HCT116 (cell line): ENCODE measurements at regions not wholly inside any gene's neighbourhood (a gene's known extent, or its start where the extent isn't known, plus 50 kb on each side); places are given as distances from the start of the nearest gene placed in this dataset.

Experiments used
- ATAC-seq: fragments of 200-7000 bp; cut with Tn5 transposase; 2 replicates; pipeline ENCODE4 v1.9.1; 2020; ENCODE audit warnings: mild to moderate bottlenecking, moderate library complexity
- BruUV-seq: library from RNA; stranded (reverse); fragments of 400-500 nt; replicated peaks from 2 replicates; lab custom pipeline; 2021; lab: Mats Ljungman, UMichigan
- CTCF ChIA-PET: fragments of 300-600 bp; sonication (Branson Sonifier 250); formaldehyde crosslinking; loops from one replicate; lab custom pipeline; 2021; ENCODE audit warnings: antibody characterized with exemption; lab: Charles Lee
- POLR2A ChIA-PET: fragments of 300-600, 350-600 bp; sonication (Branson Sonifier 250); formaldehyde crosslinking; loops from one replicate; lab custom pipeline; 2021; ENCODE audit warnings: antibody characterized with exemption; lab: Charles Lee
- RAD21 ChIA-PET, 2 experiments: fragments of 300-600 bp; sonication (Branson Sonifier 250); formaldehyde crosslinking; loops; one replicate each; lab custom pipeline; 2023; ENCODE audit warnings: low total read pairs in 2 of 2; ENCODE audit not compliant: uncharacterized antibody in 2 of 2, unreplicated experiment in 2 of 2, low non-redundant PET in 1 of 2; lab: Charles Lee
- DNase-seq: peaks from one replicate; pipeline ENCODE4 v3.0.0-alpha.2; 2010; ENCODE audit warnings: low read depth, low spot score
- H2AFZ ChIP-seq: fragments of 200-600 bp; shearing (Covaris generic), sonication (generic); 2 replicates; pipeline ENCODE4 v1.6.1; 2017; ENCODE audit warnings: low read depth, mixed run types, mixed read lengths, antibody characterized with exemption, low read length; ENCODE audit not compliant: poor library complexity, severe bottlenecking
- H3K27ac ChIP-seq: 2 replicates; pipeline ENCODE4 v1.5.1; 2012; ENCODE audit warnings: low read depth, low read length
- H3K27me3 ChIP-seq: fragments of 200-600 bp; sonication (generic); 2 replicates; pipeline ENCODE4 v1.6.1; 2016; ENCODE audit warnings: mixed run types, low read length, mixed read lengths; ENCODE audit not compliant: insufficient read depth
- H3K36me3 ChIP-seq, 2 experiments: fragments of 200-500 bp in 1 of 2; fragments of 200-600 bp in 1 of 2; sonication (Bioruptor generic) in 1 of 2; sonication (generic) in 1 of 2; 2 replicates each; pipeline versions ENCODE4 v1.5.1 to v1.6.1; 2014 to 2016; ENCODE audit warnings: low read length in 2 of 2, inconsistent platforms in 1 of 2, mixed read lengths in 1 of 2, mixed run types in 1 of 2; ENCODE audit not compliant: insufficient read depth in 2 of 2, control insufficient read depth in 1 of 2
- H3K4me1 ChIP-seq, 2 experiments: fragments of 200-600 bp in 1 of 2; sonication (generic) in 1 of 2; 2 replicates each; pipeline versions ENCODE4 v1.5.1 to v1.6.1; 2012 to 2017; ENCODE audit warnings: low read length in 2 of 2, inconsistent platforms in 1 of 2, mild to moderate bottlenecking in 1 of 2, mixed read lengths in 1 of 2, mixed run types in 1 of 2, moderate library complexity in 1 of 2; ENCODE audit not compliant: insufficient read depth in 2 of 2, control insufficient read depth in 1 of 2
- H3K4me2 ChIP-seq: fragments of 200-600 bp; sonication (generic); 2 replicates; pipeline ENCODE4 v1.6.1; 2017; ENCODE audit warnings: mixed run types, low read length, mixed read lengths
- H3K4me3 ChIP-seq, 2 experiments: fragments of 200-600 bp in 1 of 2; sonication (generic) in 1 of 2; replicated peaks in 1 of 2; 2 replicates each; pipeline ENCODE4 v1.5.1; 2011 to 2016; ENCODE audit warnings: low read length in 2 of 2, control low read depth in 1 of 2, low read depth in 1 of 2, mild to moderate bottlenecking in 1 of 2, mixed read lengths in 1 of 2, mixed run types in 1 of 2
- H3K79me2 ChIP-seq: fragments of 200-600 bp; sonication (generic); 2 replicates; pipeline ENCODE4 v1.6.1; 2017; ENCODE audit warnings: mild to moderate bottlenecking, mixed run types, low read length, moderate library complexity, mixed read lengths; ENCODE audit not compliant: insufficient read depth
- H3K9ac ChIP-seq: fragments of 200-600 bp; sonication (generic); 2 replicates; pipeline ENCODE4 v1.6.1; 2016; ENCODE audit warnings: low read length, mixed read lengths
- H3K9me2 ChIP-seq: fragments of 200-600 bp; sonication (generic), shearing (Covaris generic); 2 replicates; pipeline ENCODE4 v1.6.1; 2017; ENCODE audit warnings: mixed run types, mild to moderate bottlenecking, moderate library complexity; ENCODE audit not compliant: insufficient read depth
- H3K9me3 ChIP-seq, 2 experiments: fragments of 200-500 bp in 1 of 2; fragments of 200-600 bp in 1 of 2; sonication (Bioruptor generic) in 1 of 2; sonication (generic) in 1 of 2; 2 replicates each; pipeline ENCODE4 v1.6.1; 2014 to 2017; ENCODE audit warnings: low read length in 2 of 2, mixed read lengths in 2 of 2, inconsistent platforms in 1 of 2, low read depth in 1 of 2, mild to moderate bottlenecking in 1 of 2, mixed run types in 1 of 2, moderate library complexity in 1 of 2; ENCODE audit not compliant: control insufficient read depth in 1 of 2, insufficient read depth in 1 of 2
- H4K20me1 ChIP-seq: fragments of 200-600 bp; sonication (generic), shearing (Covaris generic); 2 replicates; pipeline ENCODE4 v1.6.1; 2017; ENCODE audit warnings: mixed run types, mild to moderate bottlenecking, moderate library complexity; ENCODE audit not compliant: insufficient read depth
- CBX3 ChIP-seq: IDR thresholded peaks from 2 replicates; pipeline ENCODE4 v1.6.1; 2012; ENCODE audit warnings: low read depth
- CEBPB ChIP-seq: IDR thresholded peaks from 2 replicates; pipeline ENCODE4 v1.6.1; 2012; ENCODE audit warnings: low read depth
- CTCF ChIP-seq, 3 experiments: fragments of 200-600 bp in 1 of 3; sonication (generic) in 1 of 3; IDR thresholded peaks in 2 of 3; conservative IDR thresholded peaks in 1 of 3; 2 replicates each; pipeline ENCODE4 v1.5.1; 2012 to 2017; ENCODE audit warnings: low read depth in 2 of 3, low read length in 2 of 3, antibody characterized with exemption in 1 of 3, borderline replicate concordance in 1 of 3, control low read depth in 1 of 3, mild to moderate bottlenecking in 1 of 3, mixed read lengths in 1 of 3, mixed run types in 1 of 3, moderate library complexity in 1 of 3; ENCODE audit not compliant: insufficient read depth in 1 of 3
- EGR1 ChIP-seq: IDR thresholded peaks from 2 replicates; pipeline ENCODE4 v1.6.1; 2012; ENCODE audit warnings: low read depth
- ELF1 ChIP-seq: IDR thresholded peaks from 2 replicates; pipeline ENCODE4 v1.6.1; 2012; ENCODE audit warnings: low read depth, borderline replicate concordance
- EZH2 ChIP-seq: fragments of 200-600 bp; sonication (generic); IDR thresholded peaks from 2 replicates; pipeline ENCODE4 v1.6.1; 2017; ENCODE audit warnings: antibody characterized with exemption, mixed run types
- EZH2phosphoT487 ChIP-seq: fragments of 200-600 bp; IDR thresholded peaks from 2 replicates; pipeline ENCODE4 v1.6.1; 2018; ENCODE audit warnings: antibody characterized with exemption, borderline replicate concordance
- FOSL1 ChIP-seq: IDR thresholded peaks from 2 replicates; pipeline ENCODE4 v1.6.1; 2012; ENCODE audit warnings: low read depth
- JUND ChIP-seq: IDR thresholded peaks from 2 replicates; pipeline ENCODE4 v1.6.1; 2012
- MAX ChIP-seq: IDR thresholded peaks from 2 replicates; pipeline ENCODE4 v1.6.1; 2012
- POLR2A ChIP-seq: IDR thresholded peaks from 2 replicates; pipeline ENCODE4 v1.7.0; 2011; ENCODE audit warnings: borderline replicate concordance; ENCODE audit not compliant: insufficient read depth, insufficient read length; ENCODE audit errors: extremely low read depth
- POLR2AphosphoS5 ChIP-seq: IDR thresholded peaks from 2 replicates; pipeline ENCODE4 v1.6.1; 2011; ENCODE audit warnings: mild to moderate bottlenecking, low read depth, low read length, moderate library complexity
- SIN3A ChIP-seq: IDR thresholded peaks from 2 replicates; pipeline ENCODE4 v1.6.1; 2012; ENCODE audit warnings: low read depth
- SP1 ChIP-seq: IDR thresholded peaks from 2 replicates; pipeline ENCODE4 v1.6.1; 2012; ENCODE audit warnings: low read depth
- SRF ChIP-seq: IDR thresholded peaks from 2 replicates; pipeline ENCODE4 v1.6.1; 2012; ENCODE audit warnings: low read depth
- YY1 ChIP-seq: IDR thresholded peaks from 2 replicates; pipeline ENCODE4 v1.6.1; 2011; ENCODE audit warnings: low read length, low read depth, moderate library complexity, mild to moderate bottlenecking; ENCODE audit not compliant: insufficient replicate concordance; ENCODE audit errors: extremely low read depth
- ZBTB33 ChIP-seq: IDR thresholded peaks from 2 replicates; pipeline ENCODE4 v1.6.1; 2011; ENCODE audit warnings: mild to moderate bottlenecking, low read length, moderate library complexity; ENCODE audit not compliant: insufficient replicate concordance; ENCODE audit errors: extremely low read depth
- ZFX ChIP-seq: fragments of 450-650 bp; IDR thresholded peaks from 2 replicates; pipeline ENCODE4 v1.6.1; 2017
- ZNF274 ChIP-seq: fragments of 200-500 bp; sonication (Bioruptor generic); IDR thresholded peaks from 2 replicates; pipeline ENCODE4 v1.6.1; 2014; ENCODE audit warnings: mild to moderate bottlenecking, low read depth, low read length, inconsistent platforms
- intact Hi-C: fragments of 100-400 bp; cut with micrococcal nuclease; formaldehyde crosslinking; loops from 2 replicates; pipeline ENCODE4 v1.10.0; 2022
- TF ChIP-seq, protein P1 (sequence below): IDR thresholded peaks from 2 replicates; pipeline ENCODE4 v1.6.1; 2012; ENCODE audit warnings: low read depth

DNA sequence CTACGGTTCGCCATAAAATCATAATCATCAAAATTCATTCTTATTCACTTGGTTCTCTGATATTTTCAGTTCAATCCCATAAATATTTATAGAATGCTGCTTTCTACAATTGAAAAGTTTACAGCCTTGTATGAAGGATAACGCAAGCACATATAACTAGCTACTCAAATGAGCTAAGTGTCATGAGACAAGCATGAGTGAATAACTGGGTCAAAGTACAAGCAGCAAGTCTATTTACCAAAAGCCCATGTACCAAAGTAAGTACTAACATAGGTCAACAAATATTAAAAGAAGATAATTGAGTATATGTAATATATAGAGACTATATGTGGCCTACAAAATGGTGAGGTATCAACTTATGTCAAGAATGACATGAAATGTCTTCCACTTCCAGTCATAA is 596.6 kb downstream of the GBE1 start:
- no peaks in the 10 kb centered on the region for H3K36me3 ChIP-seq
- TF ChIP-seq CBX3 = no peak
- no peak for TF ChIP-seq ELF1
- TF ChIP-seq, protein P1, sequence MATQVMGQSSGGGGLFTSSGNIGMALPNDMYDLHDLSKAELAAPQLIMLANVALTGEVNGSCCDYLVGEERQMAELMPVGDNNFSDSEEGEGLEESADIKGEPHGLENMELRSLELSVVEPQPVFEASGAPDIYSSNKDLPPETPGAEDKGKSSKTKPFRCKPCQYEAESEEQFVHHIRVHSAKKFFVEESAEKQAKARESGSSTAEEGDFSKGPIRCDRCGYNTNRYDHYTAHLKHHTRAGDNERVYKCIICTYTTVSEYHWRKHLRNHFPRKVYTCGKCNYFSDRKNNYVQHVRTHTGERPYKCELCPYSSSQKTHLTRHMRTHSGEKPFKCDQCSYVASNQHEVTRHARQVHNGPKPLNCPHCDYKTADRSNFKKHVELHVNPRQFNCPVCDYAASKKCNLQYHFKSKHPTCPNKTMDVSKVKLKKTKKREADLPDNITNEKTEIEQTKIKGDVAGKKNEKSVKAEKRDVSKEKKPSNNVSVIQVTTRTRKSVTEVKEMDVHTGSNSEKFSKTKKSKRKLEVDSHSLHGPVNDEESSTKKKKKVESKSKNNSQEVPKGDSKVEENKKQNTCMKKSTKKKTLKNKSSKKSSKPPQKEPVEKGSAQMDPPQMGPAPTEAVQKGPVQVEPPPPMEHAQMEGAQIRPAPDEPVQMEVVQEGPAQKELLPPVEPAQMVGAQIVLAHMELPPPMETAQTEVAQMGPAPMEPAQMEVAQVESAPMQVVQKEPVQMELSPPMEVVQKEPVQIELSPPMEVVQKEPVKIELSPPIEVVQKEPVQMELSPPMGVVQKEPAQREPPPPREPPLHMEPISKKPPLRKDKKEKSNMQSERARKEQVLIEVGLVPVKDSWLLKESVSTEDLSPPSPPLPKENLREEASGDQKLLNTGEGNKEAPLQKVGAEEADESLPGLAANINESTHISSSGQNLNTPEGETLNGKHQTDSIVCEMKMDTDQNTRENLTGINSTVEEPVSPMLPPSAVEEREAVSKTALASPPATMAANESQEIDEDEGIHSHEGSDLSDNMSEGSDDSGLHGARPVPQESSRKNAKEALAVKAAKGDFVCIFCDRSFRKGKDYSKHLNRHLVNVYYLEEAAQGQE = no peak
- TF ChIP-seq ZBTB33 = no peak
- no peak for TF ChIP-seq EZH2
- TF ChIP-seq JUND = no peak
- TF ChIP-seq FOSL1 = no peak
- no peak for TF ChIP-seq CTCF (IDR thresholded peaks at IDR 0.05 in 2 of 3, conservative IDR thresholded peaks at IDR 0.05 in 1 of 3; ENCODE audit: borderline replicate concordance in 1 of 3, insufficient read depth in 1 of 3, low read depth in 2 of 3, low read length in 2 of 3)
- TF ChIP-seq POLR2AphosphoS5 = no peak
- TF ChIP-seq EZH2phosphoT487 = no peak
- no peak for TF ChIP-seq SRF
- no peak for TF ChIP-seq ZFX
- TF ChIP-seq EGR1 = no peak
- TF ChIP-seq MAX = no peak
- no peak for TF ChIP-seq CEBPB
- TF ChIP-seq POLR2A = no peak
- no peak for TF ChIP-seq SP1
- TF ChIP-seq YY1 = no peak
- TF ChIP-seq ZNF274 = no peak
- TF ChIP-seq SIN3A = no peak
- TF ChIP-seq, all 23 proteins: peak for 0
- ChIA-PET POLR2A (no interaction called here), CTCF (no interaction called here), RAD21 (no interaction called here)
- intact Hi-C loops = no loop called here
- no peaks in the 10 kb centered on the region for H3K27me3 ChIP-seq
- BruUV-seq = no TSS peak
- H3K4me1 ChIP-seq = no peaks in the 10 kb centered on the region
- H2AFZ ChIP-seq = no peak overlapping the region
- H3K27ac ChIP-seq = no peak overlapping the region
- no peak overlapping the region for H3K9ac ChIP-seq
- no peak overlapping the region for H3K4me2 ChIP-seq
- H3K4me3 ChIP-seq = no peak overlapping the region
- H3K9me3 ChIP-seq = peaks cover 0 to 14% of the 10 kb centered on the region in 2 experiments; a peak in 2 of 4 replicates
- DNase-seq (no peak), ATAC-seq (no peak)
- no peaks in the 10 kb centered on the region for H3K9me2 ChIP-seq
- H3K79me2 ChIP-seq = no peaks in the 10 kb centered on the region
- no peaks in the 10 kb centered on the region for H4K20me1 ChIP-seq
